ENCODE measurements at regions not wholly inside any gene's neighbourhood (a gene's known extent, or its start where the extent isn't known, plus 50 kb on each side); places are given as distances from the start of the nearest gene placed in this dataset.

DNA sequence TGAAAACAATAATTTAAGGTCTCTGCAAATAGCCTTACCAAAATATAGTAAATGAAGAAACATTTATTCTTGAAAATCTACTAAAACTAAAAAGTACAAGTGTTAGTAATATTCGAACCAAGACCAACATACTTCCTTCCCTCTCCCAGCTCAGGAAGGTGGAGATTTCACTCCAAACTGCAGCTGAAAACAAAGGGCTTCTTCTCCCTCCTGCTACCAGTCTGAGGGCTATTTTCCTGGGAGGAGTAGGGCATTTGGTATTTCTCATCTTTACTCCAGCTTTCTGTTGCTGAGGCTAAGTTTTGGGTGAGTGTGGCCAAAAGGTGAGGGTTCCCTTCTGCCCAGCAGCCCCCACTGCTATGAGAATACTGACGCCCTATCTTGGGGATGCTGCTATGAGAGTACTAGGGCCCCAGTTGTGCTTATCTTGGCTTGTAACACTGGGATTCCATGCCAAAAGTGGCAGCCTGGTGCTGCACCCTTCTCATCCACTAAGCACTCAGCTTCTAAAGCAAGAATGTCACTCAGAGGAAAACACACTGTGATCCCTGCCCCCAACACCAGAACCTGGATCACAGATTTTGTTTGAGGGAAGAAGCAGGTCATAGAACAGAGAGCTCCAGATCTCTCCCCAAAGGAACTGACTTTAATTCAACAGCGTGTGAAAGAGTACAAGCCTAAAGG is 130.7 kb upstream of the KLF7 start:
- no peak for TF ChIP-seq POLR2A (IDR thresholded peaks at IDR 0.05; ENCODE audit: low read depth, low read length)
- TF ChIP-seq SMC3 (IDR thresholded peaks at IDR 0.05; ENCODE audit: low read depth, low read length) = no peak
- TF ChIP-seq, protein P1, sequence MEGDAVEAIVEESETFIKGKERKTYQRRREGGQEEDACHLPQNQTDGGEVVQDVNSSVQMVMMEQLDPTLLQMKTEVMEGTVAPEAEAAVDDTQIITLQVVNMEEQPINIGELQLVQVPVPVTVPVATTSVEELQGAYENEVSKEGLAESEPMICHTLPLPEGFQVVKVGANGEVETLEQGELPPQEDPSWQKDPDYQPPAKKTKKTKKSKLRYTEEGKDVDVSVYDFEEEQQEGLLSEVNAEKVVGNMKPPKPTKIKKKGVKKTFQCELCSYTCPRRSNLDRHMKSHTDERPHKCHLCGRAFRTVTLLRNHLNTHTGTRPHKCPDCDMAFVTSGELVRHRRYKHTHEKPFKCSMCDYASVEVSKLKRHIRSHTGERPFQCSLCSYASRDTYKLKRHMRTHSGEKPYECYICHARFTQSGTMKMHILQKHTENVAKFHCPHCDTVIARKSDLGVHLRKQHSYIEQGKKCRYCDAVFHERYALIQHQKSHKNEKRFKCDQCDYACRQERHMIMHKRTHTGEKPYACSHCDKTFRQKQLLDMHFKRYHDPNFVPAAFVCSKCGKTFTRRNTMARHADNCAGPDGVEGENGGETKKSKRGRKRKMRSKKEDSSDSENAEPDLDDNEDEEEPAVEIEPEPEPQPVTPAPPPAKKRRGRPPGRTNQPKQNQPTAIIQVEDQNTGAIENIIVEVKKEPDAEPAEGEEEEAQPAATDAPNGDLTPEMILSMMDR (conservative IDR thresholded peaks at IDR 0.05; ENCODE audit: low read depth, low read length) = no peak
- TF ChIP-seq RAD21 (IDR thresholded peaks at IDR 0.05; ENCODE audit: low read length) = no peak
- TF ChIP-seq CHD1 (IDR thresholded peaks at IDR 0.05; ENCODE audit: low read depth, low read length) = no peak
- TF ChIP-seq, protein P2, sequence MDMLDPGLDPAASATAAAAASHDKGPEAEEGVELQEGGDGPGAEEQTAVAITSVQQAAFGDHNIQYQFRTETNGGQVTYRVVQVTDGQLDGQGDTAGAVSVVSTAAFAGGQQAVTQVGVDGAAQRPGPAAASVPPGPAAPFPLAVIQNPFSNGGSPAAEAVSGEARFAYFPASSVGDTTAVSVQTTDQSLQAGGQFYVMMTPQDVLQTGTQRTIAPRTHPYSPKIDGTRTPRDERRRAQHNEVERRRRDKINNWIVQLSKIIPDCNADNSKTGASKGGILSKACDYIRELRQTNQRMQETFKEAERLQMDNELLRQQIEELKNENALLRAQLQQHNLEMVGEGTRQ (IDR thresholded peaks at IDR 0.05; ENCODE audit: low read depth, low read length) = no peak
- no peak for TF ChIP-seq MXI1 (IDR thresholded peaks at IDR 0.05; ENCODE audit: borderline replicate concordance, low read depth, low read length)

Measured in IMR-90 (cell line).